SK-N-SH (cell line): ENCODE measurements at regions not wholly inside any gene's neighbourhood (a gene's known extent, or its start where the extent isn't known, plus 50 kb on each side); places are given as distances from the start of the nearest gene placed in this dataset.

ENCODE experiments used
- CTCF ChIA-PET: fragments of 300-600, 350-600 bp; formaldehyde crosslinking; extraction: SDS; loops from one replicate; lab custom pipeline; 2021; lab: Yijun Ruan, JAX
- POLR2A ChIA-PET: fragments of 350-600 bp; sonication (Branson Sonifier 250); formaldehyde crosslinking; extraction: SDS; loops from one replicate; lab custom pipeline; 2020; ENCODE audit warnings: antibody characterized with exemption, inconsistent platforms; lab: Yijun Ruan, JAX
- DNase-seq: peaks from one replicate; pipeline ENCODE4 v3.0.0; 2012
- H2AFZ ChIP-seq: fragments of 200-600 bp; sonication (generic); 2 replicates; pipeline ENCODE4 v1.8.1; 2016; ENCODE audit warnings: antibody characterized with exemption, mild to moderate bottlenecking, low read depth
- H3F3A ChIP-seq: fragments of 200-600 bp; sonication (generic); replicated peaks from 2 replicates; pipeline ENCODE3; 2016; ENCODE audit warnings: antibody characterized with exemption, mild to moderate bottlenecking; ENCODE audit not compliant: insufficient read depth
- H3K27ac ChIP-seq, 2 experiments: fragments of 200-500 bp in 1 of 2; fragments of 200-600 bp in 1 of 2; sonication (Bioruptor generic) in 1 of 2; sonication (generic), shearing (Covaris generic) in 1 of 2; 2 replicates each; pipeline versions ENCODE4 v1.5.1 to v1.6.1; 2014 to 2016; ENCODE audit warnings: low read depth in 2 of 2, inconsistent platforms in 1 of 2, low read length in 1 of 2, mild to moderate bottlenecking in 1 of 2, mixed read lengths in 1 of 2
- H3K27me3 ChIP-seq: fragments of 200-600 bp; sonication (generic), shearing (Covaris generic); 2 replicates; pipeline ENCODE4 v1.6.1; 2016; ENCODE audit warnings: mixed run types; ENCODE audit not compliant: insufficient read depth
- H3K36me3 ChIP-seq, 2 experiments: fragments of 200-500 bp in 1 of 2; fragments of 200-600 bp in 1 of 2; sonication (Bioruptor generic) in 1 of 2; sonication (generic) in 1 of 2; replicated peaks in 1 of 2; 2 replicates each; pipeline versions ENCODE3 to v1.5.1; 2014 to 2016; ENCODE audit warnings: low read length in 1 of 2, mild to moderate bottlenecking in 1 of 2; ENCODE audit not compliant: insufficient read depth in 2 of 2, control insufficient read depth in 1 of 2
- H3K4me1 ChIP-seq, 2 experiments: fragments of 200-500 bp in 1 of 2; fragments of 200-600 bp in 1 of 2; sonication (Bioruptor generic) in 1 of 2; sonication (generic), shearing (Covaris generic) in 1 of 2; 2 replicates each; pipeline versions ENCODE4 v1.5.1 to v1.6.1; 2014 to 2016; ENCODE audit warnings: low read depth in 1 of 2, low read length in 1 of 2, mixed run types in 1 of 2; ENCODE audit not compliant: insufficient read depth in 2 of 2, control insufficient read depth in 1 of 2
- H3K4me2 ChIP-seq: fragments of 200-600 bp; sonication (generic), shearing (Covaris generic); 2 replicates; pipeline ENCODE4 v1.6.1; 2017; ENCODE audit warnings: mixed run types
- H3K4me3 ChIP-seq, 2 experiments: fragments of 200-500 bp in 1 of 2; fragments of 200-600 bp in 1 of 2; sonication (Bioruptor generic) in 1 of 2; sonication (generic), shearing (Covaris generic) in 1 of 2; 2 replicates each; pipeline versions ENCODE4 v1.5.1 to v1.8.1; 2014 to 2016; ENCODE audit warnings: low read depth in 2 of 2, inconsistent platforms in 1 of 2, low read length in 1 of 2, mild to moderate bottlenecking in 1 of 2, mixed read lengths in 1 of 2, moderate library complexity in 1 of 2
- H3K79me2 ChIP-seq: fragments of 200-600 bp; sonication (generic); 2 replicates; pipeline ENCODE4 v1.8.1; 2017; ENCODE audit warnings: mild to moderate bottlenecking; ENCODE audit not compliant: insufficient read depth
- H3K9ac ChIP-seq: fragments of 200-600 bp; sonication (generic); 2 replicates; pipeline ENCODE4 v1.6.1; 2017; ENCODE audit warnings: mixed run types
- H3K9me2 ChIP-seq: fragments of 200-600 bp; sonication (generic); 2 replicates; pipeline ENCODE4 v1.6.1; 2017; ENCODE audit warnings: mixed run types
- H3K9me3 ChIP-seq: fragments of 200-600 bp; sonication (generic); 2 replicates; pipeline ENCODE4 v1.6.1; 2017; ENCODE audit warnings: mixed run types, mild to moderate bottlenecking, moderate library complexity
- H4K20me1 ChIP-seq: fragments of 200-600 bp; sonication (generic); 2 replicates; pipeline ENCODE4 v1.6.1; 2017; ENCODE audit warnings: mild to moderate bottlenecking, mixed run types; ENCODE audit not compliant: insufficient read depth
- ELF1 ChIP-seq: IDR thresholded peaks from 2 replicates; pipeline ENCODE4 v1.4.0; 2012
- EP300 ChIP-seq, 2 experiments: IDR thresholded peaks; 2 replicates each; pipeline versions ENCODE4 v1.4.0 to v1.6.1; 2012; ENCODE audit warnings: borderline replicate concordance in 1 of 2, low read depth in 1 of 2, low read length in 1 of 2
- EZH2phosphoT487 ChIP-seq: fragments of 200-600 bp; sonication (generic); IDR thresholded peaks from 2 replicates; pipeline ENCODE4 v1.6.1; 2017; ENCODE audit warnings: low read depth, mixed run types, mild to moderate bottlenecking, antibody characterized with exemption, moderate library complexity, borderline replicate concordance
- FOXM1 ChIP-seq: IDR thresholded peaks from 2 replicates; pipeline ENCODE4 v1.4.0; 2012; ENCODE audit warnings: low read depth, mild to moderate bottlenecking
- GABPA ChIP-seq: IDR thresholded peaks from 2 replicates; pipeline ENCODE4 v1.4.0; 2012; ENCODE audit warnings: low read depth, mild to moderate bottlenecking
- MXI1 ChIP-seq: IDR thresholded peaks from 2 replicates; pipeline ENCODE4 v1.6.1; 2012; ENCODE audit warnings: mild to moderate bottlenecking, low read depth, low read length, improper control_type of control experiment
- YY1 ChIP-seq: IDR thresholded peaks from 2 replicates; pipeline ENCODE4 v1.4.0; 2012; ENCODE audit warnings: low read depth, mild to moderate bottlenecking
- WGBS: methylation state at CpG from one replicate; pipeline ENCODE4 v1.1.6; 2017; ENCODE audit warnings: low lambda C conversion rate; 5-methylcytosine and 5-hydroxymethylcytosine counted together
- TF ChIP-seq, protein P1 (sequence below): IDR thresholded peaks from 2 replicates; pipeline ENCODE4 v1.6.1; 2012; ENCODE audit warnings: mild to moderate bottlenecking, low read depth, low read length, moderate library complexity
- TF ChIP-seq, protein P2 (sequence below): fragments of 150-350 bp; IDR thresholded peaks from 2 replicates; pipeline ENCODE4 v1.6.1; 2016; ENCODE audit warnings: mild to moderate bottlenecking, low read depth, low read length
- TF ChIP-seq, protein P3 (sequence below): fragments of 150-350 bp; IDR thresholded peaks from 2 replicates; pipeline ENCODE4 v1.6.1; 2017; ENCODE audit warnings: antibody characterized with exemption, low read length, low read depth, borderline replicate concordance
- TF ChIP-seq, protein P4 (sequence below): IDR thresholded peaks from 2 replicates; pipeline ENCODE4 v1.4.0; 2012; ENCODE audit warnings: low read depth, borderline replicate concordance

DNA sequence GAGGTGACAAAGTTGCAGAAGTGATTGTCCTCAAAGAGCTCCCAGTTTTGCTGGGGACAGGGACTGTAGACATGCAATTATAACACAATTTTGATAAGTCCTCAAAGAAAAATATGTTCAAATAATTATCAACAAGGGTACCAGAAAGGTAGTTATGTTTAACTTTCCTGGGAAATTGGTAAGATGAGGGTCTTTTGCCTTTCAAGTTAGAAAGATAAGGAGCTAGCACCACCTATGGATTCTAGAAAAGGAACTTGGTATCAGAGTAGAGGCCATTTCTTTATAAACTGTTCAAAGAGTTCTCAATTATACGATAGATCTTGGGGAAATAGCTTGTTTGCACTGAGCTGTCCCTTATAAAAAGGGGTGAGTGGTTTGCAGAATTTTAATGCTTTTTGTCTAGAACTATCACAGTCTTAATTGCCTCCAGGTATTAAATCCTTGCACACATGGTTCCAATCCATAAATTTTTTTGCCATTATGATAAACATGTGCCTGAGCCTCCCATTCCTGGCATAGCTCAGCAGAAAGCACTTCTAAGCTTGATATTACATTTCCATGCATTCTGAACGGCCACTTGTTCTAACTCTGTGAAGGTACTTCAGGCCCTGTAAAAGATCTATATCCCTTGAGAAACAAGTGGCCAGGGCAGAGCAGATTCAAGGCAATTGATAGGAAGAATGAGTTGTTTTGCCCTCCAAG is 247.5 kb upstream of the LRIG1 start:
- no peaks in the 10 kb centered on the region for H3K9me2 ChIP-seq
- H3K9me3 ChIP-seq = no peaks in the 10 kb centered on the region
- ChIA-PET CTCF (interaction anchor here (0.7 to 1.6 kb wide), 2 partner anchors 57 to 340 kb away, joined by 3 to 6 read pairs; no protein-coding TSS in a partner anchor), POLR2A (no interaction called here)
- H2AFZ ChIP-seq = no peak overlapping the region
- H3K27me3 ChIP-seq = no peaks in the 10 kb centered on the region; the same call in 1 of the 2 replicates
- 50% methylated on average over 2 of the region's 2 CpGs for WGBS
- no peaks in the 10 kb centered on the region for H3F3A ChIP-seq
- no peaks in the 10 kb centered on the region for H4K20me1 ChIP-seq
- no peak for DNase-seq
- no peak overlapping the region for H3K9ac ChIP-seq
- H3K4me1 ChIP-seq = no peaks in the 10 kb centered on the region; a peak in 1 of 4 replicates
- H3K4me2 ChIP-seq = no peak overlapping the region
- no peak for TF ChIP-seq YY1
- TF ChIP-seq, protein P1, sequence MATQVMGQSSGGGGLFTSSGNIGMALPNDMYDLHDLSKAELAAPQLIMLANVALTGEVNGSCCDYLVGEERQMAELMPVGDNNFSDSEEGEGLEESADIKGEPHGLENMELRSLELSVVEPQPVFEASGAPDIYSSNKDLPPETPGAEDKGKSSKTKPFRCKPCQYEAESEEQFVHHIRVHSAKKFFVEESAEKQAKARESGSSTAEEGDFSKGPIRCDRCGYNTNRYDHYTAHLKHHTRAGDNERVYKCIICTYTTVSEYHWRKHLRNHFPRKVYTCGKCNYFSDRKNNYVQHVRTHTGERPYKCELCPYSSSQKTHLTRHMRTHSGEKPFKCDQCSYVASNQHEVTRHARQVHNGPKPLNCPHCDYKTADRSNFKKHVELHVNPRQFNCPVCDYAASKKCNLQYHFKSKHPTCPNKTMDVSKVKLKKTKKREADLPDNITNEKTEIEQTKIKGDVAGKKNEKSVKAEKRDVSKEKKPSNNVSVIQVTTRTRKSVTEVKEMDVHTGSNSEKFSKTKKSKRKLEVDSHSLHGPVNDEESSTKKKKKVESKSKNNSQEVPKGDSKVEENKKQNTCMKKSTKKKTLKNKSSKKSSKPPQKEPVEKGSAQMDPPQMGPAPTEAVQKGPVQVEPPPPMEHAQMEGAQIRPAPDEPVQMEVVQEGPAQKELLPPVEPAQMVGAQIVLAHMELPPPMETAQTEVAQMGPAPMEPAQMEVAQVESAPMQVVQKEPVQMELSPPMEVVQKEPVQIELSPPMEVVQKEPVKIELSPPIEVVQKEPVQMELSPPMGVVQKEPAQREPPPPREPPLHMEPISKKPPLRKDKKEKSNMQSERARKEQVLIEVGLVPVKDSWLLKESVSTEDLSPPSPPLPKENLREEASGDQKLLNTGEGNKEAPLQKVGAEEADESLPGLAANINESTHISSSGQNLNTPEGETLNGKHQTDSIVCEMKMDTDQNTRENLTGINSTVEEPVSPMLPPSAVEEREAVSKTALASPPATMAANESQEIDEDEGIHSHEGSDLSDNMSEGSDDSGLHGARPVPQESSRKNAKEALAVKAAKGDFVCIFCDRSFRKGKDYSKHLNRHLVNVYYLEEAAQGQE = no peak
- TF ChIP-seq, protein P2, sequence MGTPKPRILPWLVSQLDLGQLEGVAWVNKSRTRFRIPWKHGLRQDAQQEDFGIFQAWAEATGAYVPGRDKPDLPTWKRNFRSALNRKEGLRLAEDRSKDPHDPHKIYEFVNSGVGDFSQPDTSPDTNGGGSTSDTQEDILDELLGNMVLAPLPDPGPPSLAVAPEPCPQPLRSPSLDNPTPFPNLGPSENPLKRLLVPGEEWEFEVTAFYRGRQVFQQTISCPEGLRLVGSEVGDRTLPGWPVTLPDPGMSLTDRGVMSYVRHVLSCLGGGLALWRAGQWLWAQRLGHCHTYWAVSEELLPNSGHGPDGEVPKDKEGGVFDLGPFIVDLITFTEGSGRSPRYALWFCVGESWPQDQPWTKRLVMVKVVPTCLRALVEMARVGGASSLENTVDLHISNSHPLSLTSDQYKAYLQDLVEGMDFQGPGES = no peak
- TF ChIP-seq ELF1 = no peak
- no peak for TF ChIP-seq MXI1
- TF ChIP-seq, protein P3, sequence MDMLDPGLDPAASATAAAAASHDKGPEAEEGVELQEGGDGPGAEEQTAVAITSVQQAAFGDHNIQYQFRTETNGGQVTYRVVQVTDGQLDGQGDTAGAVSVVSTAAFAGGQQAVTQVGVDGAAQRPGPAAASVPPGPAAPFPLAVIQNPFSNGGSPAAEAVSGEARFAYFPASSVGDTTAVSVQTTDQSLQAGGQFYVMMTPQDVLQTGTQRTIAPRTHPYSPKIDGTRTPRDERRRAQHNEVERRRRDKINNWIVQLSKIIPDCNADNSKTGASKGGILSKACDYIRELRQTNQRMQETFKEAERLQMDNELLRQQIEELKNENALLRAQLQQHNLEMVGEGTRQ = no peak
- H3K79me2 ChIP-seq = no peaks in the 10 kb centered on the region
- H3K4me3 ChIP-seq = no peak overlapping the region
- H3K27ac ChIP-seq = no peak overlapping the region
- no peaks in the 10 kb centered on the region for H3K36me3 ChIP-seq

DNA sequence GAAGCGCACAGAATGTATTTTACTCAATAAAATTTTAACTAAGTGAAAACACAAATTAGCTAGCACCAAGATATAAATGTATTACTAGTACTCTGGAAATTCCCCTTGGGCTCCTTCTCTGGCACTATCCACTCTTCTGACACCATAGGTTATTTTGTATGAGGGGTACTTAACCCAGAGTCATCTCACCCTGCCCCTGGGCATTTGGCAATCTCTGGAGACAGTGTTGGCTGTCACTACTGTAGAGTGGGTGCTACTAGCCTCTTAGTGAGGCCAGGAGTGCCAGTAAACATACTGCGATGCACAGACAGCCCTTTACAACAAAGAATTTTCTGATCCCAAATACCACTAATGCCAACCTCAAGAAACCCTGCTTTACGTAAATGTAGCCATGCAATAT is 246.3 kb upstream of the KBTBD8 start:
- H3K9ac ChIP-seq = no peak overlapping the region
- no peak overlapping the region for H3K4me3 ChIP-seq
- H3K9me2 ChIP-seq = no peaks in the 10 kb centered on the region
- H4K20me1 ChIP-seq = no peaks in the 10 kb centered on the region
- no peaks in the 10 kb centered on the region for H3K36me3 ChIP-seq
- H3K4me1 ChIP-seq = no peaks in the 10 kb centered on the region
- TF ChIP-seq EZH2phosphoT487 (no peak), EP300 (IDR thresholded peaks at IDR 0.05; ENCODE audit: borderline replicate concordance in 1 of 2, low read depth in 1 of 2, low read length in 1 of 2) (no peak), GABPA (no peak), FOXM1 (no peak)
- TF ChIP-seq, protein P4, sequence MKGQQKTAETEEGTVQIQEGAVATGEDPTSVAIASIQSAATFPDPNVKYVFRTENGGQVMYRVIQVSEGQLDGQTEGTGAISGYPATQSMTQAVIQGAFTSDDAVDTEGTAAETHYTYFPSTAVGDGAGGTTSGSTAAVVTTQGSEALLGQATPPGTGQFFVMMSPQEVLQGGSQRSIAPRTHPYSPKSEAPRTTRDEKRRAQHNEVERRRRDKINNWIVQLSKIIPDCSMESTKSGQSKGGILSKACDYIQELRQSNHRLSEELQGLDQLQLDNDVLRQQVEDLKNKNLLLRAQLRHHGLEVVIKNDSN = no peak
- TF ChIP-seq, all 33 proteins: peak for 0
- WGBS = 57% methylated on average over 3 of the region's 3 CpGs
- POLR2A ChIA-PET = interaction anchor here (0.7 kb wide), 1 partner anchor 99 kb away, joined by 3 read pairs; no protein-coding TSS in a partner anchor
- H3K4me2 ChIP-seq = no peak overlapping the region
- H3K27me3 ChIP-seq = no peaks in the 10 kb centered on the region; the same call in 1 of the 2 replicates
- no peak overlapping the region for H3K27ac ChIP-seq
- no peaks in the 10 kb centered on the region for H3K79me2 ChIP-seq
- no peaks in the 10 kb centered on the region for H3F3A ChIP-seq
- no peaks in the 10 kb centered on the region for H3K9me3 ChIP-seq
- H2AFZ ChIP-seq = no peak overlapping the region
- CTCF ChIA-PET = interaction anchor here (1.5 kb wide), 1 partner anchor 497 kb away, joined by 3 read pairs; no protein-coding TSS in a partner anchor
- no peak for DNase-seq
